ENCODE measurements at regions not wholly inside any gene's neighbourhood (a gene's known extent, or its start where the extent isn't known, plus 50 kb on each side); places are given as distances from the start of the nearest gene placed in this dataset.

GRCh38 chr13:90416938-90417337 lies 930.5 kb upstream of the MIR17HG start:
- DNase-seq (ENCODE audit: low read depth): no peak

DNA sequence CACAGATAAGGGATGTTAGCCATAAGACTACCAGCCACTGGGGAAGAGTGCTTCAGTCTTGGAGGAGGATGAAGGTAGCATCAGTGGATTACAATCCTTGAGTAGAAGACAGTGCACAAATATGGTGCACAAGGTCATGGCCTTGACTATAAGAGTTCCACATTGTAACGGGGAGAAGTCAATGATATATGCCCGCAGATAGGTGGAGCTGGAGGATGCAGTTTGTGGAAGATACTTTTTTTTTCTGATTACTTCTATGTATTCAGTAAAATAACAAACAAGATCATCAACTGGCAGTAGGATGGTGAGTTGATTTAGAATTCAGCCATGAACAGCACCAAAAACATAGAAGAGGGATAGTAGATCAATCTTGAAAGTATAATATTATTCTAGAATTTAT lies 926.8 kb upstream of the MIR17HG start:
- no peak for DNase-seq (ENCODE audit: low read depth)

DNA sequence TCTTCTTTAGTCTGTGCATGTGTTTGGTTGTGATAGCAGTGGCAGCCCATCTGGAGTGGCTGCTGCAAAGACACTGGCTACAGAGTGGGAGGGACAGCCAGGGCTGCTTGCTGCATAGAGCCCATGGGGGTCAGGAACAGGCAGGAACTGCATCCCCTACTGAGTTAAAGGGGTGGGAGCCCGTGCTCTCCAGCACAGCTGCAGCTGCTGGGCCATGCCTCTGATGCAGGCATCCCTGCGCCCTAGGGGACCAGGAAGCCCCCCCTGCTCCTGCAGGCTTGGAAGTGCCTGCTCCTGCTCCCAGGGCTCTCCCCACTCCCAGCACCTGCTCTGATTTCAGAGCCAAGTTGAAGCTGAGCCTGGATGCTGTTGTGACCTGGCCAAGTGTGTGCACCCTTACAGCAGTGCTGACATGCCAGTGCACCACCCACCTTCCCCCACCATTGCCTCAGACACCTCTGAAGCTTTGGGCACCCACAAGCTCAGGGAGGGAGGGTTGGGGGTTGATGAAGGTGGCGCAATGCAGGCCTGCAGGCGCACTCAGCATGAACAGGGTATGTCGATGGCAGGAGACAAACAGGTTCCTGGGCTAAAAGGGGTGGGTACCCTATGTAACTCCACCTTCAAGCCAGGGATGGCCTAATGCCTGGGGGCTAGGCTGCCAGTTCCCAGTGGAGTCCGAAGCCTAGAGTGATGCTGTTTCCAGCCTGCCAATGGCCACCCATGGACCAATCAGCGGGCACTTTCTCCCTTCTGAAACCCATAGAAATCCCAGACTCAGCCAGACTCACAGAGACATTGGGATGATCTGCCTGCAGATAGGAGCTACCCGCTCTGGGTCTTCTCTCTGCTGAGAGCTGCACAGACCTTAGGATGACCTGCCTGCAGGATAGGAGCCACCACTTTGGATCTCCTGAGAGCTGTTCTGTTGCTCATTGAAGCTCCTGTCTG lies 919.9 kb upstream of the MIR17HG start:
- DNase-seq (ENCODE audit: low read depth): no peak

DNA sequence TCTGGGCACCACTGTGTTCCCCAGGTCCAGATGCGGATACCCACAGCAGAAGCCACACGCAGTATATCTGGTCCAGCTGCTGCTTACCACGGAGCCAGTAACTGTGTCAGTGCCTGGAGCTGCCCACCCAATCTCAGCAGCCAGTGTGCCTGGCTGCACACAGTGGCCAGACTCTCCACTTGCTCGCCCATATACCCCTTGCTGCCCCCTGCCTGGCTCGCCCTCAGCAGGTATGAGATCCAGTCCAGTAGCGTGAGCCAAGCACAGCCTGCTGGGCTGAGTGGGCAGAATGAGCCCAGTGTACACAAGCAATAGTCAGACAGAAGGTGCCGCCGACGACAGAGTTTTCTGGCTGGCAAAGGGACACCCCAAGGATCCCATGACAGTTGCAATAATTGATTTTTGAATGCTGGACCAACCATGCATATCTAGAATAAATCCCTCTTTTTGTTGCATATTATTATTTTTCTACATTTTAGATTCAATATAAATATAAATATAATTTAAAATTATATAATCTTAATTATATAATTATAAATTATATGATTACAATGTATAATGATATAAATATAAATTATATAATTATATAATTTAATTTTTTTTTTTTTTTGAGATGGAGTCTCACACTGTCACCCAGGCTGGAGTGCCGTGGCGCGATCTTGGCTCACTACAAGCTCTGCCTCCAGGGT lies 918.8 kb upstream of the MIR17HG start:
- no peak for DNase-seq (ENCODE audit: low read depth)

- no peak for DNase-seq (ENCODE audit: low read depth)
These were observed 917.4 kb upstream of the MIR17HG start for GRCh38 chr13:90430127-90430526.

DNA sequence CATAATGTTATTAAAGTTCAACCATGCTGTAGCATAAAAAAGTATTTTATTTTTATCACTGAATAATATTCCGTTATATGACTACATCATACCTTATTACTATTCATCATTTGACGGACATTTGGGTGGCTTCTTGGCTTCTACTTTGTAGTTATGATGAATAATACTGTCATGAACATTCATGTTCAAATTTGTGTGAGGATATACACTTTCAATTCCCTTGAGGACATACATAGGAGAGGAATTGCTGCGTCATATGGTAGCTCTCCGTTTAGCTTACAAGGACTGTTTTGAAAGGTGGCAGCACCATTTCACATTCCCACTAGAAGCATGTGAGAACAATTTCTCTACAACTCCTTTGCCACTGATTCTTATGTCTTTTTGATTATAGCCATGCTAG lies 910.8 kb upstream of the MIR17HG start:
- no peak for DNase-seq (ENCODE audit: low read depth)

DNA sequence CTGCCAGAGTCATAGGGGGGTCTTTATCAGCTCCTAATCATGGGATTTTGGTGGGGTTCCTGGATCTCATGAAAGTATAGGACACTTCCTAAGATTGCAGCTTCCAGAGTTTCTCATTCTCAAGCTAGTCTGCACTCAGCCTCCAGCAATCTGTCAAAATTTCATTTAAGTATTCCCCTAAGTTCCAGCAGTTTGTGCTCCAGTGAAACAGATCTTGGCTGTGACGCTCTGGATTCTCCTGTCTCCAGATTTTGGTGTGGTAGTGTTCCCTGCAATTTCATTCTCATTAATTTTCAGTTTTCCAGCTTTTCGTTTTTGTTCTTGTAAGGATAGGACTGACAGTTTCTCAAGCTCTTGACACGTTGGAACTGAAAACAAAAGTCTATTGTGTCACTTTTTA lies 908.9 kb upstream of the MIR17HG start:
- no peak for DNase-seq (ENCODE audit: low read depth)

GRCh38 chr13:90443268-90443667 lies 904.2 kb upstream of the MIR17HG start:
- DNase-seq (ENCODE audit: low read depth): no peak

DNA sequence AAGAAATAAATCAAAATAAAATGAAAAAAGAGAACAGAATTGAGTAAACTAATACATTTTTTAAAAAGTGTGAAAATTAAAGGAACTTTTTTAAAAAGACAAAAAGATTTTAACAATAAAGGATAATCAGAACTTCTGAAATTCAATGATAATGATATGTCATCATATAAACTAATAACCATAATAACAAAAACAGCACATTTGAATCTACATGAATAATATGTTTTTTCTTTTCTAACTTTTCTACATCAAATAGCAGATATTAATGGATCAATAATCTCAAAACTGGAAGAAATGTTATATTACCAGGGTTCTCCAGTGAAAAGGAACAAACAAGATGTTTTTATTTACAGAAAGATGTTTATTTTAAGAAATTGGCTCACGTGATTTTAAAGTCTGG lies 903.3 kb upstream of the MIR17HG start:
- DNase-seq (ENCODE audit: low read depth): no peak

DNA sequence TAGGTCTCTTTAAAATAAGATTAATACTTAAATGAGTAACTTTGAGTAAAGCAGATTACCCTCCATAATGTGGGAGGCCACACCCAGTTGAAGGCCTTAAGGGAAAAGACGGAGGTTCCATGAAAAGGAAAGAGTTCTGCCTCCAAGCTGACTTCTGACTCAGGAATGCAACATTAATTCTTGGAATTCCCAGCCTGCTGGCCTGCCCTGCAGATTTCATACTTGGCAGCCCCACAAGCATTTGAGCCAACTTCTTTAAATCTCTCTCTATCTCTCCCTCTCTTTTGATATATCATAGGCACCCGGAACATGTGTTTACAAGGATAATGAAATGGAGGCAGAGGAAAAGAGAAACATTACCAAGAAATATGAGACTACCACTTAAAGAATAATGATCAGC lies 902.3 kb upstream of the MIR17HG start:
- peak; percentile 84 for DNase-seq (ENCODE audit: low read depth)

DNA sequence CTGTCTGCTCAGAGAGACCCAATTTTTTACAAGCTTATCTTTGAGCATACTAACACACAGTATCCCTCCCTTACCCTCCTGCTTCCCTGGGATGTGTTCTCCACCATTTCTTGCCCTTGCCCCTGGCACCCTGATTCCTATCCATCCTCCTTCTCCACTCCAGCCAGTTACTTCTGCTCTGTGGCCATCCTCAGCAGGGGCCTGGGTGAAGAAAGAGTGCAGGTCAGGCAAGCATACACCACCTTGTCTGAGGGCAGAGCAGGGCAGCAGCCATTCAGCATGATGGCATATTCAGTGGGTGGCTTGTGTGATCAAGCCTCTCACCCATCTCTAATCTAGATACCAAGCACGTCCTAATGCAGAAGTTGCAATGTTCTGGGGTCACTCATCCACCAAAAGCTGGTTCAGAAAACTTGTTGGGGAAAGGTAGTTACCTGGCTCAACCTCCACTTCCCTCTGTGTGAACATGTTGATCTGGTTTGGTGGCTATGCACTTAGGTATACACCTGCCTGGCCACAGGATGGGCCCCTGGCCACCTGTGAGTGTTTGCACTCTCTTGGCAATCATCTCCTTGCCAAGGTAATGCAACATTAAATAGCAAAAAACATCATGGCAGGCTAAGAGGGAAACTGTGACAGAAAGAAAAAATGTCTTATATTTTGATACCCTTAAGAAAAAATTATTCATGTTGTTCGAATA lies 900.3 kb upstream of the MIR17HG start:
- DNase-seq (ENCODE audit: low read depth): no peak

- peak; percentile 78 for DNase-seq (ENCODE audit: low read depth)
These were observed 899.8 kb upstream of the MIR17HG start for GRCh38 chr13:90447734-90448101.

DNA sequence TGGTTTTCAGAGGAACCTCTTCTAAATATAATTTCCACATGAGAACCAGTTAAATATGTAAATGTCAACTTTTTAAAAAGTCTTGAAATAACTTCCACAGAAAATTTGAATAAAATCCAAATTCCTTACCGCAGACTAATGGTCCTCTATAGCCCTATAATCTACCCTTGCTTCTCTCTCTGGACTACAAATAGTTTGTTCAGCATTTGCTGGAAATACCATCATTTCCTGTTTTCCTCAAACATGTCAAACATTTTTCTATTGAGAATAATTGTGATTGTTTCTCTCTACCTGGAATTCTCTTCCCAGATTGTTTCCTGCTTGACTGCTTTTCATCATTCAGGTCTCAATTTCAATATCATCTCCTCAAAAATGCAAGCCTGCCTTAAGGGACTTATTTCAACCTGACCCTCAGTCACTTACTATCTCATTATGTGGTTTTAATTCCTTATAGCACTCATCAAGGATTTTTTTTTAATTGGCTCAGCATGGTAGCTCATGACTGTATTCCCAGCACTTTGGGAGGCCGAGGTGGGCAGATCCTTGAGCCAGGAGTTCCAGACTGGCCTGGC lies 898.9 kb upstream of the MIR17HG start:
- DNase-seq (ENCODE audit: low read depth): no peak

DNA sequence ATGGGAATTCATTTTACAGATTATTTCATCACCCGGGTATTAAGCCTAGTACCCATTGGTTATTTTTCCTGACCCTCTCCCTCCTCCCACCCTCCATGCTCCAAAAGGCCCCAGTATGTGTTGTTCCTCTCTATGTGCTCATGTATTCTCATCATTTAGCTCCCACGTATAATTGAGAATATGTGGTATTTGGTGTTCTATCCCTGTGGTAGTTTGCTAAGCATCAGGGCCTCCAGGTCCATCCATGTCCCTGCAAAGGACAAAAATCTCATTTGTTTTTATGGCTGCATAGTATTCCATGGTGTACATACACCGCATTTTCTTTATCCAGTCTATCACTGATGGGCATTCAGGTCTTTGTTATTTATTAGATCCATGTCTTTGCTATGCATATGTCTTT lies 894.1 kb upstream of the MIR17HG start:
- no peak for DNase-seq (ENCODE audit: low read depth)

GRCh38 chr13:90454002-90454636 lies 893.4 kb upstream of the MIR17HG start:
- no peak for DNase-seq (ENCODE audit: low read depth)

DNA sequence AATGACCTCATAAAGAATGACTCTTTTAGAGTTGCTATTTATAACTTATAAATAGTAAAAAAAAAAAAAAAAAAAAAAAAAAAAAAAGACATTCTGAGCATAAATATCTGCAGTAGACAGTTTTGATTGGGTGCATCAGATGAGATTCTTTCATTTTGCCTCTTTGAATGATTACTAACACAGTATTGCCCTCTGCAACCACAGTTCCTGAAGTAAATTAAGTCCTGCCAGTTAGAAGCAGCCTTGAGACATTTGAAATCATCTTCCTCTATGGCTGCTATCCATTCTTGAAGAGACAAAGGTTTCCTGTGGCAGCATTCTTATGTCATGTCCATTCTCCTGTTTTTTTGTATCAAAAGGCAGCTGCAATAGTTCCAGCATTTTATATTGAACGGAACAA lies 892.4 kb upstream of the MIR17HG start:
- no peak for DNase-seq (ENCODE audit: low read depth)

DNA sequence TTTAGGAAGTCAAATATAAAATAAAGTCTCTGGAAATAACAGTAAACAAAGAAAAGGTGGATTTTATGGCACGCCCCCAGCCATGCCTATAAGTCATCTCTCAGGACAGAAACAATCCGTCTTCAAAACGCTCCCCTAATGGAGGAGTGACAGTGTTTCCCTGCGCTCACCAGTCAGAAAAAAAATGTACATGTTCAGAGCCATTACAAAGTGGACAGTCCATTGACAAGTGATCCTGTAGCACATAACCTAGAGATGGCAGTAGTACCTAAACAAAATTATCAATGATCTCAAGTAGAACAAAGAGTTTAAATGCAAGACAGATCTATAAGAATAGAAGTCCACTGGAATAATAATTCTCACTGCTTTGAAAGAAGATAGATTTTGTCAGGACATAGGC lies 891.7 kb upstream of the MIR17HG start:
- DNase-seq (ENCODE audit: low read depth): no peak

GRCh38 chr13:90461398-90461797 lies 886.1 kb upstream of the MIR17HG start:
- no peak for DNase-seq (ENCODE audit: low read depth)

- DNase-seq (ENCODE audit: low read depth): no peak
These were observed 870.3 kb upstream of the MIR17HG start for GRCh38 chr13:90477216-90477615.

DNA sequence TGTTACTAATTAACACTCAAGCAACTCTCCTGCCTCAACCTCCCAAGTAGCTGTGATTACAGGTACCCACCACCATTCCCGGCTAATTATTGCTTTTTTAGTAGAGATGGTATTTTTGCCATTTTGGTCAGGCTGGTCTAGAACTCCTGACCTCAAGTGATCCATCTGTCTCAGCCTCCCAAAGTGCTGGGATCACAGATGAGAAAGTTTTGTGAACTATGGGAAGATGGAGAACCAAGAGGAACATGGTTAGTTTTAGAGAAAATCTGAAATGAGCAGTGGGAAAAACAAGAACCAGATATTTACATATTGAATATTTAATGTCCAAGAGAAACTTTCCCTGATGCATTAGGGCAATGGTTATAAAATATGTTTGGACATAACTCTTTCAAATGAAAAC lies 863.6 kb upstream of the MIR17HG start:
- DNase-seq (ENCODE audit: low read depth): no peak

DNA sequence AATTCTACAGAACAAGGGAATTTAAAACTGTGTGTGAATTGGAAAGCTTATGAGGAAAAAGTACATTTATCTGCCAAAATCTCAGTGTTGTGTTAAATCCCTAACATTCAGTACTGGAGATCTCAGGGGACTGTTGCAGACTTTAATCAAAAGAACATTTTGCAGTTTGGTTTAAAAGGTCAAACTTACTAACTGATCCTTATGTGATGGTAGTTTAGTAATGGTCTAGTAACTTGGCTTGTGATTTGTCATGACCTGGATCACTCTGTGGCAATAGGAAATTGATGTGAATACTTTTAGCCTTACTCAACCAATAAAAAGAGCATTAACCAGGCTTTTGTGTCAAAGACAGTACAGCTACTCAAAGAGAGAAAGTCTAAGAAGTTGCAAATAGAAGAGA lies 862.1 kb upstream of the MIR17HG start:
- DNase-seq (ENCODE audit: low read depth): peak; percentile 71

Data from HT1080 (cell line).